HG03469 (cell line): ENCODE measurements at regions not wholly inside any gene's neighbourhood (a gene's known extent, or its start where the extent isn't known, plus 50 kb on each side); places are given as distances from the start of the nearest gene placed in this dataset.
"Not testable (repeated sequence)": the region's sequence is repeated elsewhere in the genome, so short reads cannot be mapped to it uniquely, and the experiment has no call there.

Experiments used
- ATAC-seq: cut with Tn5 transposase; IDR thresholded peaks from one replicate; pipeline ENCODE4 v1.9.1; 2021; ENCODE audit warnings: mild to moderate bottlenecking, moderate library complexity, moderate number of reproducible peaks; ENCODE audit not compliant: unreplicated experiment

DNA sequence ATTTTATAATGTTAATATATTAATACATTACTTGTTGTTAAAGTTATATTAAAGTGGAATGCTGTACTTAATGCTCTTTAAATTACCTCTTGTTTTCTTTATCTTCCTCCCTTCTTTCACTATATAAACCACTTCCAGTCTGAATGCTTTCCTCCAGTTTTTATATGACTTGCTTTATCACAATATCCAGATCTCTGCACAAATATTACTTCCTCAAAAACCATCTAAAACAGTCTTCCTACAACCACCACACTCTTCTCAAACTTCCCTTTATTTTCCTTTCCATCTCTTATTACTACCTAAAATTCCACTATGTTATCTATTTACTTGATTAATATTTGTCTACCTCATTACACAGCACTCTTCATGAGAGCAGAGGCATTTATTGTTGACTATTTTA lies 956.6 kb downstream of the LRFN5 start:
- ATAC-seq: no peak

- no peak for ATAC-seq
These were observed 949.9 kb downstream of the LRFN5 start for GRCh38 chr14:42556551-42556950.

GRCh38 chr14:42555365-42555764 lies 948.7 kb downstream of the LRFN5 start:
- no peak for ATAC-seq

- no peak for ATAC-seq
These were observed 947.4 kb downstream of the LRFN5 start for GRCh38 chr14:42554091-42554490.

- ATAC-seq: no peak
These were observed 943.6 kb downstream of the LRFN5 start for GRCh38 chr14:42550310-42550709.

GRCh38 chr14:42548349-42548748 lies 941.7 kb downstream of the LRFN5 start:
- no peak for ATAC-seq

GRCh38 chr14:42545636-42546035 lies 939.0 kb downstream of the LRFN5 start:
- ATAC-seq: no peak

GRCh38 chr14:42541535-42542001 lies 934.9 kb downstream of the LRFN5 start:
- no peak for ATAC-seq

GRCh38 chr14:42535397-42535796 lies 928.7 kb downstream of the LRFN5 start:
- ATAC-seq: no peak

GRCh38 chr14:42533476-42533875 lies 926.8 kb downstream of the LRFN5 start:
- no peak for ATAC-seq

GRCh38 chr14:42532194-42532593 lies 925.5 kb downstream of the LRFN5 start:
- no peak for ATAC-seq

GRCh38 chr14:42527141-42527540 lies 920.5 kb downstream of the LRFN5 start:
- ATAC-seq: no peak

GRCh38 chr14:42523666-42524065 lies 917.0 kb downstream of the LRFN5 start:
- peak; percentile 95 for ATAC-seq

- no peak for ATAC-seq
These were observed 911.3 kb downstream of the LRFN5 start for GRCh38 chr14:42517806-42518500.

- ATAC-seq: no peak
These were observed 907.2 kb downstream of the LRFN5 start for GRCh38 chr14:42513837-42514236.

DNA sequence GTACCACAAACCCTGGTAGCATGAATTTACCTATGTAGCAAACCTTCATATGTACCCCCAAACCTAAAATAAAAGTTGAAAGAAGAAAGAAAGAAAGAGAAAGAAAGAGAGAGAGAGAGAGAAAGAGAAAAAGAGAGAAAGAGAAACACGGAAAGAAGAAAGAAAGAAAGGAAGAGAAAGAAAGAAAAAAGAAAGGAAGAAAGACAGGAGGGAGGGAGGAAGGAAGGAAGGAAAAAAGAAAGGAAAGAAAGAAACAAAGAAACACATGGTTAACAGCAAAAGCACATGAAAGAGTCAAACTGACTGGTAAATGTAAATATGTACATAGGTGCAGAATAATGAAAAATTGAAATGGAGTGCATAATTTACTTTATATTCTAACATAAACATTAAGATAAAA lies 903.4 kb downstream of the LRFN5 start:
- no peak for ATAC-seq

- ATAC-seq: no peak
These were observed 901.7 kb downstream of the LRFN5 start for GRCh38 chr14:42508209-42508946.

- no peak for ATAC-seq
These were observed 897.8 kb downstream of the LRFN5 start for GRCh38 chr14:42504433-42504832.

GRCh38 chr14:42499137-42499536 lies 892.5 kb downstream of the LRFN5 start:
- no peak for ATAC-seq

GRCh38 chr14:42490536-42490935 lies 883.9 kb downstream of the LRFN5 start:
- ATAC-seq: no peak

GRCh38 chr14:42488965-42489364 lies 882.3 kb downstream of the LRFN5 start:
- no peak for ATAC-seq

DNA sequence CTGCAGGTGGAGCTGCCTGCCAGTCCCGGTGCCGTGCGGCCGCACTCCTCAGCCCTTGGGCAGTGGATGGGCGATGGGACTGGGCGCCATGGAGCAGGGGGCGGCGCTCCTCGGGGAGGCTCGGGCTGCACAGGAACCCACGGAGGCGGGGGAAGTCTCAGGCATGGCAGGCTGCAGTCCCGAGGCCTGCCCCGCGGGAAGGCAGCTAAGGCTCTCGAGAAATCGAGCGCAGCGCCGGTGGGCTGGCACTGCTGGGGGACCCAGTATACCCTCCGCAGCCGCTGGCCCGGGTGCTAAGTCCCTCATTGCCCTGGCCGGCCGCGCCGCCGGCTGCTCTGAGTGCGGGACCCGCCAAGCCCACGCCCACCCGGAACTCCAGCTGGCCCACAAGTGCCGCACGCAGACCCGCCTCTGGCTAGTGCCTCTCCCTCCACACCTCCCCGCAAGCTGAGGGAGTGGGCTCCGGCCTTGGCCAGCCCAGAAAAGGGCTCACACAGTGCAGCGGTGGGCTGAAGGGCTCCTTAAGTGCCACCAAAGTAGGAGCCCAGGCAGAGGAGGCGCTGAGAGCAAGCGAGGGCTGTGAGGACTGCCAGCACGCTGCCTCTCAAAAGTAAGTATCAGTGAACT lies 875.8 kb downstream of the LRFN5 start:
- not testable (repeated sequence) for ATAC-seq
